ENCODE measurements at regions not wholly inside any gene's neighbourhood (a gene's known extent, or its start where the extent isn't known, plus 50 kb on each side); places are given as distances from the start of the nearest gene placed in this dataset.
A peak's percentile ranks its signal among the peaks of the same experiment; 100 is the strongest.

- ChIA-PET RAD21 (ENCODE audit: unreplicated experiment) (interaction anchor here (1.0 to 2.2 kb wide), 5 partner anchors 12 to 33 kb away, joined by 3 to 5 read pairs (median 5); no protein-coding TSS in a partner anchor), CTCF (interaction anchor here (0.5 to 2.5 kb wide), 9 partner anchors 14 to 1461 kb away, joined by 3 to 8 read pairs (median 6); no protein-coding TSS in a partner anchor), SMC1A (ENCODE audit: uncharacterized antibody, unreplicated experiment) (interaction anchor here (0.6 to 1.6 kb wide), 8 partner anchors 15 to 125 kb away, joined by 3 to 8 read pairs (median 3); no protein-coding TSS in a partner anchor), POLR2A (interaction anchor here (1.0 kb wide), 2 partner anchors 58 to 103 kb away, joined by 3 read pairs; no protein-coding TSS in a partner anchor)
- H3K36me3 ChIP-seq (ENCODE audit: control insufficient read depth in 2 of 2, insufficient read depth in 2 of 2, low read length in 1 of 2), result no peaks in the 10 kb centered on the region
- no peak overlapping the region for H3K4me2 ChIP-seq (ENCODE audit: control insufficient read depth, insufficient read depth)
- H3K27ac ChIP-seq (ENCODE audit: control insufficient read depth, insufficient read depth), result peak overlapping the region; percentile 57
- no peaks in the 10 kb centered on the region for H4K20me1 ChIP-seq (ENCODE audit: control insufficient read depth, insufficient read depth)
- H3K27me3 ChIP-seq (replicated peaks in 1 of 2; ENCODE audit: control insufficient read depth in 2 of 2, insufficient read depth in 2 of 2, low read length in 1 of 2), result no peaks in the 10 kb centered on the region
- DNase-seq (ENCODE audit: low read depth, low spot score) (peak; percentile 79), FAIRE-seq (no peak), ATAC-seq (peak; percentile 90)
- H3K9ac ChIP-seq (ENCODE audit: control insufficient read depth, insufficient read depth, low read length), result no peak overlapping the region
- no peak overlapping the region for H3K4me3 ChIP-seq
- in situ Hi-C loops (cut with MboI), result loop anchor here (25.0 kb wide), 1 partner anchor 538 kb away; no protein-coding TSS in a partner anchor
- 75% methylated on average over 15 of the region's 15 CpGs for WGBS (ENCODE audit: insufficient coverage, insufficient replicate concordance, low lambda C conversion rate, missing lambda C conversion rate)
- H3K9me3 ChIP-seq (replicated peaks; ENCODE audit: control insufficient read depth, insufficient read depth, low read length), result peaks cover 1% of the 10 kb centered on the region; the same call in 2 of the 3 replicates
- H2AFZ ChIP-seq (ENCODE audit: control insufficient read depth, low read depth, low read length), result peak overlapping the region; percentile 88
- intact Hi-C loops (cut with micrococcal nuclease; ENCODE audit: unreplicated experiment), result no loop called here
- peaks cover 32% of the 10 kb centered on the region for H3K4me1 ChIP-seq (ENCODE audit: control insufficient read depth, insufficient read depth, low read length)
- H3K79me2 ChIP-seq (ENCODE audit: control insufficient read depth, insufficient read depth, low read length), result no peaks in the 10 kb centered on the region
- BruUV-seq (replicated peaks), result no TSS peak
- no peak for TF ChIP-seq ZNF217 (IDR thresholded peaks at IDR 0.05)
- peak; percentile 97 for TF ChIP-seq EED (IDR thresholded peaks at IDR 0.05; ENCODE audit: low read depth)
- TF ChIP-seq ELK1 (IDR thresholded peaks at IDR 0.05; ENCODE audit: low read depth, low read length), result no peak
- TF ChIP-seq BHLHE40 (IDR thresholded peaks at IDR 0.05; ENCODE audit: borderline replicate concordance in 1 of 2, low read depth in 2 of 2, low read length in 1 of 2), result peak in 1 of 2 experiments; percentile 49; a peak in 1 of 4 replicates
- no peak for TF ChIP-seq ZNF622 (IDR thresholded peaks at IDR 0.05)
- no peak for TF ChIP-seq KLF5 (IDR thresholded peaks at IDR 0.05; ENCODE audit: partially characterized antibody)
- TF ChIP-seq PAX8 (IDR thresholded peaks at IDR 0.05), result no peak
- TF ChIP-seq ZBED1 (IDR thresholded peaks at IDR 0.05; ENCODE audit: borderline replicate concordance), result no peak
- TF ChIP-seq CBFB (IDR thresholded peaks at IDR 0.05; ENCODE audit: low read depth), result no peak
- no peak for TF ChIP-seq BCL3 (IDR thresholded peaks at IDR 0.05; ENCODE audit: borderline replicate concordance, insufficient read depth, low read depth, low read length, poor library complexity, severe bottlenecking)
- no peak for TF ChIP-seq ETV6 (conservative IDR thresholded peaks at IDR 0.05 in 1 of 2, IDR thresholded peaks at IDR 0.05 in 1 of 2; ENCODE audit: borderline replicate concordance in 1 of 2, low read depth in 1 of 2)
- TF ChIP-seq ZBTB40 (IDR thresholded peaks at IDR 0.05; ENCODE audit: borderline replicate concordance), result no peak
- no peak for TF ChIP-seq SMARCA5 (IDR thresholded peaks at IDR 0.05)
- TF ChIP-seq SIN3A (IDR thresholded peaks at IDR 0.05; ENCODE audit: low read depth, low read length), result no peak
- peak; percentile 73; the same call in 1 of the 2 replicates for TF ChIP-seq JUND (IDR thresholded peaks at IDR 0.05; ENCODE audit: low read depth, low read length)
- TF ChIP-seq RFX5 (IDR thresholded peaks at IDR 0.05; ENCODE audit: low read depth, low read length), result no peak
These were observed 75.3 kb upstream of the TBC1D3K start for GRCh38 chr17:37848690-37849616.

Data from GM12878 (cell line).